Muscle of leg (tissue), 3 donors: ENCODE measurements at regions not wholly inside any gene's neighbourhood (a gene's known extent, or its start where the extent isn't known, plus 50 kb on each side); places are given as distances from the start of the nearest gene placed in this dataset.

ENCODE experiments used
- DNase-seq: peaks from one replicate; pipeline ENCODE4 v3.0.0; 2013
- H3K27ac ChIP-seq: one replicate; pipeline ENCODE4 v1.5.1; 2013; ENCODE audit warnings: mild to moderate bottlenecking, low read length, control low read depth
- H3K27me3 ChIP-seq: one replicate; pipeline ENCODE4 v1.6.1; 2013; ENCODE audit warnings: low read length; ENCODE audit not compliant: control insufficient read depth, insufficient read depth
- H3K36me3 ChIP-seq: one replicate; pipeline ENCODE4 v1.6.1; 2013; ENCODE audit warnings: low read length; ENCODE audit not compliant: control insufficient read depth, insufficient read depth
- H3K4me1 ChIP-seq: one replicate; pipeline ENCODE4 v1.6.1; 2013; ENCODE audit warnings: low read length; ENCODE audit not compliant: control insufficient read depth, insufficient read depth
- H3K4me3 ChIP-seq: one replicate; pipeline ENCODE4 v1.5.1; 2013; ENCODE audit warnings: low read length, control low read depth
- H3K9me3 ChIP-seq: replicated peaks from 2 replicates; pipeline ENCODE4 v1.6.1; 2013; ENCODE audit warnings: low read depth, low read length; ENCODE audit not compliant: control insufficient read depth
- WGBS: methylation state at CpG from one replicate; pipeline ENCODE4 v1.1.5; 2013; ENCODE audit warnings: missing lambda C conversion rate; ENCODE audit not compliant: insufficient coverage; 5-methylcytosine and 5-hydroxymethylcytosine counted together

GRCh38 chr15:25944386-25944785 is 81.3 kb upstream of the ATP10A start:
- no peak for DNase-seq
- Histone ChIP-seq H3K4me1 (no peaks in the 10 kb centered on the region), H3K4me3 (no peak overlapping the region), H3K27me3 (no peaks in the 10 kb centered on the region), H3K27ac (no peak overlapping the region), H3K36me3 (no peaks in the 10 kb centered on the region), H3K9me3 (no peaks in the 10 kb centered on the region)
- 94% methylated on average over 9 of the region's 17 CpGs for WGBS

GRCh38 chr15:25943831-25944230 is 80.7 kb upstream of the ATP10A start:
- Histone ChIP-seq H3K27ac (no peak overlapping the region), H3K4me1 (no peaks in the 10 kb centered on the region), H3K9me3 (no peaks in the 10 kb centered on the region), H3K4me3 (no peak overlapping the region), H3K36me3 (no peaks in the 10 kb centered on the region), H3K27me3 (no peaks in the 10 kb centered on the region)
- WGBS, result 40% methylated on average over 1 of the region's 9 CpGs
- DNase-seq, result no peak

GRCh38 chr15:25939122-25939521 is 76.0 kb upstream of the ATP10A start:
- no peak overlapping the region for H3K4me3 ChIP-seq
- no peaks in the 10 kb centered on the region for H3K27me3 ChIP-seq
- DNase-seq, result no peak
- H3K36me3 ChIP-seq, result no peaks in the 10 kb centered on the region
- no peaks in the 10 kb centered on the region for H3K9me3 ChIP-seq
- no peak overlapping the region for H3K27ac ChIP-seq
- peaks cover under 1% of the 10 kb centered on the region for H3K4me1 ChIP-seq
- 11% methylated on average over 1 of the region's 4 CpGs for WGBS

- H3K27ac ChIP-seq, result no peak overlapping the region
- H3K9me3 ChIP-seq, result no peaks in the 10 kb centered on the region
- H3K4me1 ChIP-seq, result peaks cover 8% of the 10 kb centered on the region
- H3K36me3 ChIP-seq, result no peaks in the 10 kb centered on the region
- no peak for DNase-seq
- peaks cover 5% of the 10 kb centered on the region for H3K27me3 ChIP-seq
- H3K4me3 ChIP-seq, result no peak overlapping the region
Measured at GRCh38 chr15:25937796-25938195, 74.7 kb upstream of the ATP10A start.

- peaks cover 8% of the 10 kb centered on the region for H3K4me1 ChIP-seq
- no peak overlapping the region for H3K4me3 ChIP-seq
- H3K36me3 ChIP-seq, result no peaks in the 10 kb centered on the region
- no peak overlapping the region for H3K27ac ChIP-seq
- 92% methylated on average over 4 of the region's 7 CpGs for WGBS
- no peak for DNase-seq
- H3K27me3 ChIP-seq, result peaks cover 5% of the 10 kb centered on the region
- H3K9me3 ChIP-seq, result no peaks in the 10 kb centered on the region
Measured at GRCh38 chr15:25936004-25936403, 72.9 kb upstream of the ATP10A start.

GRCh38 chr15:25933456-25934158 is 70.5 kb upstream of the ATP10A start:
- H3K4me3 ChIP-seq, result peak overlapping the region; percentile 19
- H3K4me1 ChIP-seq, result peaks cover 8% of the 10 kb centered on the region
- DNase-seq, result peak; percentile 93
- H3K27ac ChIP-seq, result no peak overlapping the region
- H3K9me3 ChIP-seq, result no peaks in the 10 kb centered on the region
- 9% methylated on average over 13 of the region's 23 CpGs for WGBS
- no peaks in the 10 kb centered on the region for H3K36me3 ChIP-seq
- H3K27me3 ChIP-seq, result peaks cover 5% of the 10 kb centered on the region

- peak; percentile 79 for DNase-seq
- H3K27me3 ChIP-seq, result peaks cover 5% of the 10 kb centered on the region
- no peaks in the 10 kb centered on the region for H3K36me3 ChIP-seq
- H3K4me1 ChIP-seq, result peaks cover 8% of the 10 kb centered on the region
- no peak overlapping the region for H3K4me3 ChIP-seq
- no peak overlapping the region for H3K27ac ChIP-seq
- H3K9me3 ChIP-seq, result no peaks in the 10 kb centered on the region
- 80% methylated on average over 1 of the region's 8 CpGs for WGBS
Measured at GRCh38 chr15:25932696-25933095, 69.6 kb upstream of the ATP10A start.

- DNase-seq, result no peak
- peaks cover 5% of the 10 kb centered on the region for H3K27me3 ChIP-seq
- H3K27ac ChIP-seq, result no peak overlapping the region
- H3K4me3 ChIP-seq, result no peak overlapping the region
- no peaks in the 10 kb centered on the region for H3K36me3 ChIP-seq
- H3K4me1 ChIP-seq, result peaks cover 8% of the 10 kb centered on the region
- WGBS, result no CpG with 5 or more reads among the region's 1 CpG
- no peaks in the 10 kb centered on the region for H3K9me3 ChIP-seq
Measured at GRCh38 chr15:25931851-25932250, 68.7 kb upstream of the ATP10A start.

GRCh38 chr15:25930931-25931330 is 67.8 kb upstream of the ATP10A start:
- H3K4me3 ChIP-seq, result no peak overlapping the region
- DNase-seq, result no peak
- H3K27ac ChIP-seq, result no peak overlapping the region
- peaks cover 8% of the 10 kb centered on the region for H3K4me1 ChIP-seq
- 100% methylated on average over 2 of the region's 2 CpGs for WGBS
- H3K27me3 ChIP-seq, result peaks cover 5% of the 10 kb centered on the region
- H3K36me3 ChIP-seq, result no peaks in the 10 kb centered on the region
- H3K9me3 ChIP-seq, result no peaks in the 10 kb centered on the region
